Neural progenitor cell (in vitro differentiated cells): ENCODE measurements at regions not wholly inside any gene's neighbourhood (a gene's known extent, or its start where the extent isn't known, plus 50 kb on each side); places are given as distances from the start of the nearest gene placed in this dataset.
"Not testable (repeated sequence)": the region's sequence is repeated elsewhere in the genome, so short reads cannot be mapped to it uniquely, and the experiment has no call there.

Source experiments
- DNase-seq: peaks from one replicate; pipeline ENCODE4 v3.0.0-alpha.2; 2016; ENCODE audit warnings: low spot score
- H2AFZ ChIP-seq: fragments of 200-600 bp; sonication (generic); replicated peaks from 2 replicates; pipeline ENCODE4 v1.6.1; 2016; ENCODE audit warnings: antibody characterized with exemption
- H3F3A ChIP-seq: fragments of 200-600 bp; sonication (generic); 2 replicates; pipeline ENCODE4 v1.6.1; 2016; ENCODE audit warnings: antibody characterized with exemption, low read depth
- H3K27ac ChIP-seq: fragments of 200-600 bp; sonication (generic); 2 replicates; pipeline ENCODE4 v1.5.1; 2016; ENCODE audit warnings: mild to moderate bottlenecking
- H3K27me3 ChIP-seq: fragments of 200-600 bp; sonication (generic); 2 replicates; pipeline ENCODE4 v1.6.1; 2016; ENCODE audit warnings: mild to moderate bottlenecking, moderate library complexity
- H3K36me3 ChIP-seq: fragments of 200-600 bp; sonication (generic); 2 replicates; pipeline ENCODE4 v1.5.1; 2016
- H3K4me1 ChIP-seq: fragments of 200-600 bp; sonication (generic); 2 replicates; pipeline ENCODE4 v1.6.1; 2016; ENCODE audit warnings: mixed run types
- H3K4me2 ChIP-seq: fragments of 200-600 bp; sonication (generic); 2 replicates; pipeline ENCODE4 v1.6.1; 2016
- H3K4me3 ChIP-seq: fragments of 200-600 bp; sonication (generic); 2 replicates; pipeline ENCODE4 v1.5.1; 2016
- H3K79me2 ChIP-seq: fragments of 200-600 bp; sonication (generic); 2 replicates; pipeline ENCODE4 v1.6.1; 2016; ENCODE audit warnings: low read depth
- H3K9ac ChIP-seq: fragments of 200-600 bp; sonication (generic); 2 replicates; pipeline ENCODE4 v1.6.1; 2016
- H3K9me3 ChIP-seq: fragments of 200-600 bp; sonication (generic); 2 replicates; pipeline ENCODE4 v1.5.1; 2016; ENCODE audit warnings: low read depth
- H4K20me1 ChIP-seq: fragments of 200-600 bp; sonication (generic); 2 replicates; pipeline ENCODE4 v1.6.1; 2016; ENCODE audit warnings: low read depth
- H3K27ac Mint-ChIP-seq: 3 replicates; pipeline ENCODE4 v1.8.0; 2021; ENCODE audit warnings: mixed read lengths
- H3K27me3 Mint-ChIP-seq: 2 replicates; pipeline ENCODE4 v1.8.0; 2022; ENCODE audit warnings: low read depth, mild to moderate bottlenecking, inconsistent platforms, moderate library complexity, mixed read lengths; ENCODE audit not compliant: insufficient read depth
- H3K36me3 Mint-ChIP-seq: 3 replicates; pipeline ENCODE4 v1.8.0; 2021; ENCODE audit warnings: mixed read lengths
- H3K4me1 Mint-ChIP-seq: 3 replicates; pipeline ENCODE4 v1.8.0; 2021; ENCODE audit warnings: mixed read lengths
- H3K4me3 Mint-ChIP-seq: 3 replicates; pipeline ENCODE4 v1.8.0; 2021; ENCODE audit warnings: mild to moderate bottlenecking, moderate library complexity, mixed read lengths
- H3K9me3 Mint-ChIP-seq: 3 replicates; pipeline ENCODE4 v1.8.0; 2020; ENCODE audit warnings: mixed read lengths
- EZH2 ChIP-seq: fragments of 200-600 bp; sonication (generic); IDR thresholded peaks from 2 replicates; pipeline ENCODE4 v1.6.1; 2017; ENCODE audit warnings: antibody characterized with exemption, mild to moderate bottlenecking, moderate library complexity
- EZH2phosphoT487 ChIP-seq: fragments of 200-600 bp; sonication (generic); IDR thresholded peaks from 2 replicates; pipeline ENCODE4 v1.6.1; 2017; ENCODE audit warnings: antibody characterized with exemption
- TF ChIP-seq, protein P1 (sequence below): fragments of 200-600 bp; sonication (generic); IDR thresholded peaks from 2 replicates; pipeline ENCODE4 v1.5.1; 2017; ENCODE audit warnings: antibody characterized with exemption, mild to moderate bottlenecking

GRCh38 chr15:26197060-26197459 is 333.9 kb upstream of the ATP10A start:
- no peaks in the 10 kb centered on the region for H4K20me1 ChIP-seq
- H3K27ac Mint-ChIP-seq = peak overlapping the region; percentile 19

DNA sequence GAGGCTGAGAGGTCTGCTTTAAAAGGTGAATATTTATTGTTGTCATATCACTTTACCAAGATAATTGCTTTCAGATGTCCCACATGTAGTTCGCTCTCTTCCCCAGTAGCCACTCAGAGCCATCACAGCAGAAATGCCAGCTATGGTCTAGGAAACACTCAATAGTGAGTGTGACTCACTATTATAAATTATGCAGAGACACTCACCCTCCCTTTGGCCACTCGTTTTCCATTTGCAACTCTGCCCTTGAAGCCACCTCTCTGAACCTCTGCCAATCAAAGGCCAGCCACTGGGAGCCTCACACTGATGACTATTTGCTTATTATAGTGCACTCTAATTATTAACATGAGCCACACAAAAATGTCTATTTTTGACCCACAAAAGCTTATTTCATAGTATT is 328.1 kb upstream of the ATP10A start:
- no peak for DNase-seq
- no peak overlapping the region for H3K27ac ChIP-seq
- no peaks in the 10 kb centered on the region for H3K27me3 ChIP-seq
- TF ChIP-seq EZH2 = no peak
- TF ChIP-seq, protein P1, sequence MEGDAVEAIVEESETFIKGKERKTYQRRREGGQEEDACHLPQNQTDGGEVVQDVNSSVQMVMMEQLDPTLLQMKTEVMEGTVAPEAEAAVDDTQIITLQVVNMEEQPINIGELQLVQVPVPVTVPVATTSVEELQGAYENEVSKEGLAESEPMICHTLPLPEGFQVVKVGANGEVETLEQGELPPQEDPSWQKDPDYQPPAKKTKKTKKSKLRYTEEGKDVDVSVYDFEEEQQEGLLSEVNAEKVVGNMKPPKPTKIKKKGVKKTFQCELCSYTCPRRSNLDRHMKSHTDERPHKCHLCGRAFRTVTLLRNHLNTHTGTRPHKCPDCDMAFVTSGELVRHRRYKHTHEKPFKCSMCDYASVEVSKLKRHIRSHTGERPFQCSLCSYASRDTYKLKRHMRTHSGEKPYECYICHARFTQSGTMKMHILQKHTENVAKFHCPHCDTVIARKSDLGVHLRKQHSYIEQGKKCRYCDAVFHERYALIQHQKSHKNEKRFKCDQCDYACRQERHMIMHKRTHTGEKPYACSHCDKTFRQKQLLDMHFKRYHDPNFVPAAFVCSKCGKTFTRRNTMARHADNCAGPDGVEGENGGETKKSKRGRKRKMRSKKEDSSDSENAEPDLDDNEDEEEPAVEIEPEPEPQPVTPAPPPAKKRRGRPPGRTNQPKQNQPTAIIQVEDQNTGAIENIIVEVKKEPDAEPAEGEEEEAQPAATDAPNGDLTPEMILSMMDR = no peak
- no peak for TF ChIP-seq EZH2phosphoT487
- peak overlapping the region; percentile 8 for H3K27ac Mint-ChIP-seq
- H3K27me3 Mint-ChIP-seq = peaks cover 8% of the 10 kb centered on the region
- H3K36me3 Mint-ChIP-seq = no peaks in the 10 kb centered on the region
- no peaks in the 10 kb centered on the region for H3K4me1 ChIP-seq
- no peaks in the 10 kb centered on the region for H3K9me3 ChIP-seq
- H4K20me1 ChIP-seq = no peaks in the 10 kb centered on the region
- no peak overlapping the region for H3K4me3 Mint-ChIP-seq
- peaks cover 6% of the 10 kb centered on the region for H3K4me1 Mint-ChIP-seq
- H3K4me3 ChIP-seq = no peak overlapping the region
- H3K9me3 Mint-ChIP-seq = no peaks in the 10 kb centered on the region
- H2AFZ ChIP-seq = no peak overlapping the region
- H3K36me3 ChIP-seq = no peaks in the 10 kb centered on the region
- H3K79me2 ChIP-seq = no peaks in the 10 kb centered on the region
- no peak overlapping the region for H3K9ac ChIP-seq
- no peak overlapping the region for H3K4me2 ChIP-seq
- H3F3A ChIP-seq = no peaks in the 10 kb centered on the region

More at GRCh38 chr15:26197060-26197459, 333.9 kb upstream of the ATP10A start:
- Histone ChIP-seq H3K27me3 (peaks cover 2% of the 10 kb centered on the region), H3F3A (peaks cover 7% of the 10 kb centered on the region), H2AFZ (peak overlapping the region; percentile 82), H3K4me1 (peaks cover 25% of the 10 kb centered on the region), H3K36me3 (no peaks in the 10 kb centered on the region), H3K4me2 (peak overlapping the region; percentile 52), H3K79me2 (no peaks in the 10 kb centered on the region), H3K9ac (no peak overlapping the region), H3K9me3 (no peaks in the 10 kb centered on the region), H3K4me3 (no peak overlapping the region), H3K27ac (no peak overlapping the region)
- peaks cover 7% of the 10 kb centered on the region for H3K27me3 Mint-ChIP-seq
- H3K36me3 Mint-ChIP-seq = no peaks in the 10 kb centered on the region
- TF ChIP-seq, protein P1 = no peak
- TF ChIP-seq EZH2 (no peak), EZH2phosphoT487 (no peak)
- no peak for DNase-seq
- H3K9me3 Mint-ChIP-seq = no peaks in the 10 kb centered on the region
- H3K4me3 Mint-ChIP-seq = no peak overlapping the region
- peaks cover 42% of the 10 kb centered on the region for H3K4me1 Mint-ChIP-seq

- H3K27me3 Mint-ChIP-seq, H3K4me2 ChIP-seq, H3K4me1 ChIP-seq, H3K36me3 Mint-ChIP-seq, H3K9ac ChIP-seq, H3K27ac ChIP-seq, DNase-seq, H3K36me3 ChIP-seq, H3K4me1 Mint-ChIP-seq, H3K9me3 Mint-ChIP-seq, H4K20me1 ChIP-seq, H3K4me3 Mint-ChIP-seq, H3K79me2 ChIP-seq, H3F3A ChIP-seq, H3K4me3 ChIP-seq, H3K9me3 ChIP-seq, H3K27ac Mint-ChIP-seq, H3K27me3 ChIP-seq, H2AFZ ChIP-seq: not testable (repeated sequence)
Measured at GRCh38 chr15:26186138-26186537, 323.0 kb upstream of the ATP10A start.

GRCh38 chr15:26182441-26182840 is 319.3 kb upstream of the ATP10A start:
- no peak overlapping the region for H3K27ac ChIP-seq
- no peak overlapping the region for H3K4me2 ChIP-seq
- no peak overlapping the region for H3K4me3 ChIP-seq
- H3K79me2 ChIP-seq = no peaks in the 10 kb centered on the region
- H3K4me1 ChIP-seq = peaks cover 17% of the 10 kb centered on the region
- no peak overlapping the region for H2AFZ ChIP-seq
- H3K36me3 Mint-ChIP-seq = no peaks in the 10 kb centered on the region
- H3K4me3 Mint-ChIP-seq = no peak overlapping the region
- H3K9me3 Mint-ChIP-seq = no peaks in the 10 kb centered on the region
- TF ChIP-seq EZH2phosphoT487 = no peak
- TF ChIP-seq EZH2 = no peak
- TF ChIP-seq, protein P1 = no peak
- H3K9me3 ChIP-seq = no peaks in the 10 kb centered on the region
- peaks cover 3% of the 10 kb centered on the region for H3K27me3 Mint-ChIP-seq
- H3K27ac Mint-ChIP-seq = no peak overlapping the region
- no peaks in the 10 kb centered on the region for H4K20me1 ChIP-seq
- no peaks in the 10 kb centered on the region for H3K27me3 ChIP-seq
- no peak overlapping the region for H3K9ac ChIP-seq
- H3F3A ChIP-seq = no peaks in the 10 kb centered on the region
- no peak for DNase-seq
- peaks cover 28% of the 10 kb centered on the region for H3K4me1 Mint-ChIP-seq
- H3K36me3 ChIP-seq = no peaks in the 10 kb centered on the region
